Liver (tissue), 8 donors: ENCODE measurements at regions not wholly inside any gene's neighbourhood (a gene's known extent, or its start where the extent isn't known, plus 50 kb on each side); places are given as distances from the start of the nearest gene placed in this dataset.

Source experiments
- DNase-seq: peaks from one replicate; pipeline ENCODE4 v3.0.0-alpha.2; 2017; ENCODE audit warnings: low spot score
- H3K27ac ChIP-seq, 2 donors: one replicate each; pipeline ENCODE4 v1.7.0; 2013; ENCODE audit warnings: inconsistent platforms in 2 of 2, low read length in 2 of 2, control low read depth in 1 of 2, low read depth in 1 of 2, mild to moderate bottlenecking in 1 of 2
- H3K27me3 ChIP-seq, 4 donors: one replicate each; pipeline versions ENCODE4 v1.6.1 to v1.7.0; 2013; ENCODE audit warnings: low read length in 3 of 4, inconsistent platforms in 1 of 4, mild to moderate bottlenecking in 1 of 4, moderate library complexity in 1 of 4; ENCODE audit not compliant: control insufficient read depth in 4 of 4, insufficient read depth in 4 of 4
- H3K36me3 ChIP-seq, 4 donors: one replicate each; pipeline versions ENCODE4 v1.6.1 to v1.7.0; 2013; ENCODE audit warnings: low read length in 3 of 4, mild to moderate bottlenecking in 3 of 4, low read depth in 1 of 4, moderate library complexity in 1 of 4; ENCODE audit not compliant: control insufficient read depth in 4 of 4, insufficient read depth in 3 of 4
- H3K4me1 ChIP-seq, 4 donors: one replicate each; pipeline versions ENCODE4 v1.6.1 to v1.7.0; 2013; ENCODE audit warnings: low read length in 3 of 4, mild to moderate bottlenecking in 3 of 4, moderate library complexity in 1 of 4; ENCODE audit not compliant: control insufficient read depth in 4 of 4, insufficient read depth in 4 of 4
- H3K4me3 ChIP-seq, 3 donors: one replicate each; pipeline versions ENCODE4 v1.6.1 to v1.7.0; 2013; ENCODE audit warnings: low read length in 3 of 3, control low read depth in 1 of 3, low read depth in 1 of 3, mild to moderate bottlenecking in 1 of 3
- H3K9ac ChIP-seq, 2 donors: one replicate each; pipeline ENCODE4 v1.7.0; 2013; ENCODE audit warnings: low read length in 2 of 2, mild to moderate bottlenecking in 2 of 2, moderate library complexity in 2 of 2, control low read depth in 1 of 2, low read depth in 1 of 2
- H3K9me3 ChIP-seq, 4 donors: one replicate each; pipeline versions ENCODE4 v1.6.1 to v1.7.0; 2013; ENCODE audit warnings: low read length in 3 of 4; ENCODE audit not compliant: control insufficient read depth in 4 of 4
- ATF3 ChIP-seq: IDR thresholded peaks from 2 replicates; pipeline ENCODE4 v1.6.1; 2016; ENCODE audit warnings: antibody characterized with exemption
- CTCF ChIP-seq: fragments of 150-350 bp; IDR thresholded peaks from 2 replicates; pipeline ENCODE4 v1.5.1; 2017; ENCODE audit warnings: improper control_type of control experiment, low read depth, low read length; ENCODE audit not compliant: missing input control
- EGR1 ChIP-seq, 2 donors: IDR thresholded peaks; 2 replicates each; pipeline ENCODE4 v1.6.1; 2016 to 2018; ENCODE audit warnings: antibody characterized with exemption in 2 of 2, low read depth in 2 of 2
- FOXA1 ChIP-seq: IDR thresholded peaks from 2 replicates; pipeline ENCODE4 v1.6.1; 2016; ENCODE audit warnings: antibody characterized with exemption
- FOXA2 ChIP-seq: IDR thresholded peaks from 2 replicates; pipeline ENCODE4 v1.6.1; 2016; ENCODE audit warnings: antibody characterized with exemption
- GABPA ChIP-seq, 2 donors: IDR thresholded peaks in 1 of 2; conservative IDR thresholded peaks in 1 of 2; 2 replicates each; pipeline ENCODE4 v1.6.1; 2016; ENCODE audit warnings: antibody characterized with exemption in 2 of 2, mild to moderate bottlenecking in 1 of 2, moderate library complexity in 1 of 2
- HNF4A ChIP-seq, 2 donors: conservative IDR thresholded peaks; 2 replicates each; pipeline ENCODE4 v1.6.1; 2016; ENCODE audit warnings: antibody characterized with exemption in 2 of 2, mild to moderate bottlenecking in 2 of 2
- HNF4G ChIP-seq: IDR thresholded peaks from 2 replicates; pipeline ENCODE4 v1.6.1; 2016; ENCODE audit warnings: antibody characterized with exemption
- JUND ChIP-seq, 2 donors: IDR thresholded peaks; 2 replicates each; pipeline ENCODE4 v1.6.1; 2016; ENCODE audit warnings: antibody characterized with exemption in 2 of 2
- MAX ChIP-seq: IDR thresholded peaks from 2 replicates; pipeline ENCODE4 v1.6.1; 2016; ENCODE audit warnings: antibody characterized with exemption
- NR2F2 ChIP-seq: IDR thresholded peaks from 2 replicates; pipeline ENCODE4 v1.6.1; 2016; ENCODE audit warnings: antibody characterized with exemption
- RAD21 ChIP-seq, 2 donors: IDR thresholded peaks; 2 replicates each; pipeline ENCODE4 v1.6.1; 2016; ENCODE audit warnings: antibody characterized with exemption in 2 of 2, mild to moderate bottlenecking in 2 of 2
- REST ChIP-seq: IDR thresholded peaks from 2 replicates; pipeline ENCODE4 v1.6.1; 2016; ENCODE audit warnings: antibody characterized with exemption, mild to moderate bottlenecking
- RXRA ChIP-seq, 2 donors: IDR thresholded peaks; 2 replicates each; pipeline ENCODE4 v1.6.1; 2017 to 2018; ENCODE audit warnings: antibody characterized with exemption in 2 of 2, mild to moderate bottlenecking in 1 of 2
- SP1 ChIP-seq: IDR thresholded peaks from 2 replicates; pipeline ENCODE4 v1.6.1; 2018; ENCODE audit warnings: antibody characterized with exemption, mild to moderate bottlenecking
- TAF1 ChIP-seq: conservative IDR thresholded peaks from 2 replicates; pipeline ENCODE4 v1.6.1; 2016; ENCODE audit warnings: antibody characterized with exemption, mild to moderate bottlenecking
- YY1 ChIP-seq: IDR thresholded peaks from 2 replicates; pipeline ENCODE4 v1.6.1; 2016; ENCODE audit warnings: antibody characterized with exemption, mild to moderate bottlenecking
- ZBTB33 ChIP-seq: IDR thresholded peaks from 2 replicates; pipeline ENCODE4 v1.6.1; 2016; ENCODE audit warnings: antibody characterized with exemption
- WGBS: extraction: QIAGEN DNeasy Blood & Tissue Kit; methylation state at CpG from one replicate; pipeline ENCODE4 v1.1.7; 2013; 5-methylcytosine and 5-hydroxymethylcytosine counted together
- donor health status: healthy.
- donor health status: healthy.
- donor health status: healthy.
- donor health status: healthy.
- donor health status: healthy.

- H3K4me1 ChIP-seq = peaks cover 0 to 2% (median 0%) of the 10 kb centered on the region in 4 donors
- TF ChIP-seq SP1 (no peak), REST (no peak), GABPA (IDR thresholded peaks at IDR 0.05 in 1 of 2, conservative IDR thresholded peaks at IDR 0.05 in 1 of 2) (no peak), NR2F2 (no peak), EGR1 (IDR thresholded peaks at IDR 0.05; ENCODE audit: low read depth in 2 of 2) (no peak), ATF3 (no peak), MAX (no peak), HNF4G (no peak), TAF1 (no peak), HNF4A (conservative IDR thresholded peaks at IDR 0.05) (no peak), RAD21 (IDR thresholded peaks at IDR 0.05) (no peak), RXRA (IDR thresholded peaks at IDR 0.05) (no peak), YY1 (no peak), CTCF (no peak), JUND (IDR thresholded peaks at IDR 0.05) (no peak), ZBTB33 (no peak), FOXA2 (no peak), FOXA1 (no peak)
- no peak overlapping the region for H3K27ac ChIP-seq
- no peaks in the 10 kb centered on the region for H3K36me3 ChIP-seq
- no peaks in the 10 kb centered on the region for H3K27me3 ChIP-seq
- no peak overlapping the region for H3K9ac ChIP-seq
- no peak overlapping the region for H3K4me3 ChIP-seq
- DNase-seq = no peak
- WGBS = 81% methylated on average over 1 of the region's 1 CpG
- H3K9me3 ChIP-seq = peaks cover 0 to under 1% (median 0%) of the 10 kb centered on the region in 4 donors
Observed at GRCh38 chr1:108066808-108067207, 101.8 kb upstream of the VAV3 start.
